ENCODE measurements at regions not wholly inside any gene's neighbourhood (a gene's known extent, or its start where the extent isn't known, plus 50 kb on each side); places are given as distances from the start of the nearest gene placed in this dataset.

- TF ChIP-seq, protein P1, sequence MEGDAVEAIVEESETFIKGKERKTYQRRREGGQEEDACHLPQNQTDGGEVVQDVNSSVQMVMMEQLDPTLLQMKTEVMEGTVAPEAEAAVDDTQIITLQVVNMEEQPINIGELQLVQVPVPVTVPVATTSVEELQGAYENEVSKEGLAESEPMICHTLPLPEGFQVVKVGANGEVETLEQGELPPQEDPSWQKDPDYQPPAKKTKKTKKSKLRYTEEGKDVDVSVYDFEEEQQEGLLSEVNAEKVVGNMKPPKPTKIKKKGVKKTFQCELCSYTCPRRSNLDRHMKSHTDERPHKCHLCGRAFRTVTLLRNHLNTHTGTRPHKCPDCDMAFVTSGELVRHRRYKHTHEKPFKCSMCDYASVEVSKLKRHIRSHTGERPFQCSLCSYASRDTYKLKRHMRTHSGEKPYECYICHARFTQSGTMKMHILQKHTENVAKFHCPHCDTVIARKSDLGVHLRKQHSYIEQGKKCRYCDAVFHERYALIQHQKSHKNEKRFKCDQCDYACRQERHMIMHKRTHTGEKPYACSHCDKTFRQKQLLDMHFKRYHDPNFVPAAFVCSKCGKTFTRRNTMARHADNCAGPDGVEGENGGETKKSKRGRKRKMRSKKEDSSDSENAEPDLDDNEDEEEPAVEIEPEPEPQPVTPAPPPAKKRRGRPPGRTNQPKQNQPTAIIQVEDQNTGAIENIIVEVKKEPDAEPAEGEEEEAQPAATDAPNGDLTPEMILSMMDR (IDR thresholded peaks at IDR 0.05), result no peak
- TF ChIP-seq POLR2AphosphoS5 (IDR thresholded peaks at IDR 0.05) (no peak), POLR2A (IDR thresholded peaks at IDR 0.05) (no peak)
These were observed 175.3 kb upstream of the HES1 start for GRCh38 chr3:193960487-193961274.

Data from suprapubic skin (tissue), 4 donors.